CD4-positive, alpha-beta T cell (primary cell): ENCODE measurements at regions not wholly inside any gene's neighbourhood (a gene's known extent, or its start where the extent isn't known, plus 50 kb on each side); places are given as distances from the start of the nearest gene placed in this dataset.
"Not testable (repeated sequence)": the region's sequence is repeated elsewhere in the genome, so short reads cannot be mapped to it uniquely, and the experiment has no call there.

Experiments
- ATAC-seq: fragments of 200-7000 bp; cut with Tn5 transposase; one replicate; pipeline ENCODE4 v1.10.0; 2022; ENCODE audit warnings: mild to moderate bottlenecking; ENCODE audit not compliant: poor library complexity
- CTCF ChIA-PET: fragments of 350-600 bp; sonication (Branson Sonifier 250); formaldehyde crosslinking; loops from one replicate; lab custom pipeline; 2021; ENCODE audit warnings: antibody characterized with exemption, inconsistent platforms; lab: Charles Lee
- POLR2A ChIA-PET: fragments of 350-600 bp; sonication (Branson Sonifier 250); formaldehyde crosslinking; loops from one replicate; lab custom pipeline; 2021; ENCODE audit warnings: antibody characterized with exemption, inconsistent platforms; lab: Charles Lee
- DNase-seq, 14 experiments: peaks; one replicate each; pipeline ENCODE4 v3.0.0-alpha.2; 2013 to 2020; ENCODE audit warnings: mixed read lengths in 2 of 14
- H3K27ac ChIP-seq, 2 donors: one replicate each; pipeline versions ENCODE4 v1.5.1 to v1.7.0; 2013; ENCODE audit warnings: low read length in 2 of 2, low read depth in 1 of 2, mild to moderate bottlenecking in 1 of 2
- H3K27me3 ChIP-seq, 2 experiments: 1 replicate in 1 of 2; 2 replicates in 1 of 2; pipeline versions ENCODE4 v1.6.1 to v1.7.0; 2013; ENCODE audit warnings: low read length in 2 of 2, control low read depth in 1 of 2, mild to moderate bottlenecking in 1 of 2, moderate library complexity in 1 of 2; ENCODE audit not compliant: insufficient read depth in 2 of 2, control insufficient read depth in 1 of 2
- H3K36me3 ChIP-seq: one replicate; pipeline ENCODE4 v1.6.1; 2013; ENCODE audit warnings: low read length, control low read depth; ENCODE audit not compliant: insufficient read depth
- H3K4me1 ChIP-seq: one replicate; pipeline ENCODE4 v1.6.1; 2013; ENCODE audit warnings: low read length, control low read depth; ENCODE audit not compliant: insufficient read depth
- H3K4me3 ChIP-seq: one replicate; pipeline ENCODE4 v1.5.1; 2013; ENCODE audit warnings: mild to moderate bottlenecking, low read length, moderate library complexity
- H3K9me3 ChIP-seq, 2 experiments: 1 replicate in 1 of 2; 2 replicates in 1 of 2; pipeline versions ENCODE4 v1.6.1 to v1.7.0; 2013; ENCODE audit warnings: low read length in 2 of 2, mild to moderate bottlenecking in 2 of 2, control low read depth in 1 of 2, moderate library complexity in 1 of 2; ENCODE audit not compliant: control insufficient read depth in 1 of 2, insufficient read depth in 1 of 2
- H3K27ac Mint-ChIP-seq: one replicate; pipeline ENCODE4 v1.8.0; 2020; ENCODE audit warnings: mixed read lengths
- H3K27me3 Mint-ChIP-seq: one replicate; pipeline ENCODE4 v1.8.0; 2021; ENCODE audit warnings: mixed read lengths
- H3K36me3 Mint-ChIP-seq: one replicate; pipeline ENCODE4 v1.8.0; 2021; ENCODE audit warnings: low read depth, mixed read lengths
- H3K4me1 Mint-ChIP-seq: one replicate; pipeline ENCODE4 v1.8.0; 2021; ENCODE audit warnings: low read depth, mixed read lengths
- H3K4me3 Mint-ChIP-seq: one replicate; pipeline ENCODE4 v1.8.0; 2020; ENCODE audit warnings: mild to moderate bottlenecking, mixed read lengths
- H3K9me3 Mint-ChIP-seq: one replicate; pipeline ENCODE4 v1.8.0; 2020; ENCODE audit warnings: mixed read lengths
- intact Hi-C, 2 experiments: fragments of 100-400 bp; cut with DNase I in 1 of 2; cut with micrococcal nuclease in 1 of 2; formaldehyde crosslinking; loops; one replicate each; pipeline versions ENCODE4 v1.15.1 to v1.9.0; 2023 to 2025; cut with DNase I, micrococcal nuclease

DNA sequence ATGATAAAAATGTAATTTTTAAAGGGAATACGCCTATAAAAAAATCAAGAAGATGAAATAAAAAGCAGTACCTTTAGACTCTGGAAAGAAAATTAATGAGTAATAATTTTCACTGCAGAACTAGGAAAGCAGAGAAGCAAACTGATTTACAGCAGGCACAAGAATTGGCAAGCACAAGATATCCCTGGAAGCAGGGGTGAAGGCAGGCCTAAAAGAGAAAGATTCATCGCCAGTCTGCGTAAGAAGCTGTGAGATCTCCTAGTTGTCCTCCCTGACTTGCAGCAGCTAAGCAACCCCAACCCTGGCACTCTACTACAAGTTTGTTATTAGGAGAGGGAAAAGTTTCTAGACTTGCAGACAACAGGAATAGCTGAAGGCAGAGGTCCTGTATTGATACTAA lies 107.7 kb downstream of the PRR15 start:
- ATAC-seq, H3K27me3 ChIP-seq, H3K27me3 Mint-ChIP-seq, H3K9me3 ChIP-seq, H3K4me1 ChIP-seq, DNase-seq, H3K4me1 Mint-ChIP-seq, intact Hi-C loops, H3K36me3 ChIP-seq, H3K27ac ChIP-seq, H3K9me3 Mint-ChIP-seq, CTCF ChIA-PET, POLR2A ChIA-PET, H3K4me3 ChIP-seq, H3K4me3 Mint-ChIP-seq, H3K36me3 Mint-ChIP-seq, H3K27ac Mint-ChIP-seq: not testable (repeated sequence)

DNA sequence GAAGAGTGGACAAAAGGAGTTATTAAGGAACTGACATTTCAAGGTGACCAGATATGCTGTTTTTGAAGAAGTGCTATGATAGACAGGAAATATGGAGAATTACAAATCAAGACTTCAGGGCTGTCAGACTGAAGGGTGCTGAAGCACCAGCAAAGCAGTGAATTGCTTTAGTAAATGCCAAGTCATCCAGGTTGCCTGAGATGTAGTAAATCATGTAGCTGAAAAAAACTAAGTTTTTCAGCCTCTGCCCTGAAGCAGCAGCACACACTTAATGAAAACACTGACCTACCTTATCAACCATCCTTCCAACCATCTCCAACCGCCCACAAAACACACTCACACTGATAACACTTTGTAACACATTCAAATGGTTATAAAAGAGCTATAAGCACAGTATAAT lies 110.0 kb downstream of the PRR15 start:
- H3K36me3 ChIP-seq, ATAC-seq, POLR2A ChIA-PET, H3K4me3 Mint-ChIP-seq, H3K4me1 ChIP-seq, H3K4me1 Mint-ChIP-seq, H3K27ac Mint-ChIP-seq, H3K9me3 Mint-ChIP-seq, H3K27me3 ChIP-seq, H3K36me3 Mint-ChIP-seq, intact Hi-C loops, H3K27me3 Mint-ChIP-seq, H3K27ac ChIP-seq, CTCF ChIA-PET, DNase-seq, H3K4me3 ChIP-seq, H3K9me3 ChIP-seq: not testable (repeated sequence)

DNA sequence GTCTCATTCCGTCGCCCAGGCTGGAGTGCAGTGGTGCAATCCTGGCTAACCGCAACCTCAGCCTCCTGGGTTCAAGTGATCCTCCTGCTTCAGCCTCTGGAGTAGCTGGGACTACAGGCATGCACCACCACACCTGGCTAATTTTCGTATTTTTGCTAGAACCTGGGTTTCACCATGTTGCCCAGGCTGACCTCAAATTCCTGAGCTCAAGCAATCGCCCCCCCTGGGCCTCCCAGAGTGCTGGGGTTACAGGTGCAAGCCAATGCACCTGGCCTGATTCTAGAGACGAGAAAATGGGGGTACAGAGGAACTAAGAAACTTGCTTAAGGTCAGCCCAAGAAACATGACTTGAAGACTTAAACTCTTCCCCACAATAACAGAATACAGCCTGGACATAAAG lies 111.0 kb downstream of the PRR15 start:
- DNase-seq, POLR2A ChIA-PET, ATAC-seq, H3K27ac Mint-ChIP-seq, H3K4me3 ChIP-seq, H3K36me3 Mint-ChIP-seq, H3K27me3 ChIP-seq, CTCF ChIA-PET, H3K27me3 Mint-ChIP-seq, H3K4me1 Mint-ChIP-seq, H3K36me3 ChIP-seq, H3K9me3 ChIP-seq, H3K4me3 Mint-ChIP-seq, H3K9me3 Mint-ChIP-seq, H3K27ac ChIP-seq, H3K4me1 ChIP-seq, intact Hi-C loops: not testable (repeated sequence)

DNA sequence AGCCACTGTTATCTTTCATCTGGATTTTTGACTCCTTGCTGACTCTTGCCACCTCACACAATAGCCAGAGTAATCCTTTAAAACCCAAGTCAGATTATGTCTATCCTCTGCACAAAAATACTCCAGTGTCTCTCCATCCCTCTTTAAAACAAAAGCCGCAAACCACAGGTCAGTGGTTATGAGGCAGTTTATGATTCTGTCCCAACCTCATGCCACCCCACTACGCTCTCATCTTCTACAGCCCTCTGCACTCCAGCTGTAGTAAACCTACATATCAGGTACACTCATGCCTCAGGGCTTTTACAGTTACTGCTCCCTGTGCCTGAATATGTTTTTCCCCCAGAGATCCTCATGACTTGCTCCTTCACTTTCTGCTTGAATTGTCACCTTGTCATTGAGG lies 113.6 kb downstream of the PRR15 start:
- H3K4me1 Mint-ChIP-seq, CTCF ChIA-PET, H3K4me1 ChIP-seq, ATAC-seq, DNase-seq, POLR2A ChIA-PET, H3K9me3 Mint-ChIP-seq, H3K27ac ChIP-seq, H3K4me3 Mint-ChIP-seq, H3K36me3 Mint-ChIP-seq, H3K27me3 ChIP-seq, H3K9me3 ChIP-seq, H3K27ac Mint-ChIP-seq, H3K4me3 ChIP-seq, H3K27me3 Mint-ChIP-seq, intact Hi-C loops, H3K36me3 ChIP-seq: not testable (repeated sequence)

DNA sequence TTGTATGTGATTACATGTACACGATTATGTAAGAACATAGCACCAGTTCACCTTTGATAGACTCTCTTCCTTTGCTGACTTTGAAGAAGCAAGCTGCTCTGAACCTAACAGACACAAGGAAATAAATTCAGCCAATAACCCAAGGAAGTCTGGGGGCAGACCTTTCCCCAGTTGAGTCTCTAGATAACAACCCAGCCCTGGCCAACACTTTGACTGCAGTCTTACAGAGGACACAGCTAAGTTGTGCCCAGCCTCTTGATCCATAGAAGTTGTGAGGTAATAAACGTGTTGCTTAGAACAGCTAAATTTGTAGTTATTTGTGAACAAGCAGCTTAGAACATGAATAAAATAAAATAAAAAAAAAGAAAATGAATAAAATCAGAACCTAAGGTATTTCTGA lies 116.3 kb downstream of the PRR15 start:
- H3K36me3 ChIP-seq, CTCF ChIA-PET, H3K4me1 ChIP-seq, H3K27ac ChIP-seq, H3K27ac Mint-ChIP-seq, H3K9me3 Mint-ChIP-seq, POLR2A ChIA-PET, H3K36me3 Mint-ChIP-seq, H3K4me1 Mint-ChIP-seq, H3K27me3 ChIP-seq, H3K4me3 Mint-ChIP-seq, H3K27me3 Mint-ChIP-seq, intact Hi-C loops, H3K4me3 ChIP-seq, H3K9me3 ChIP-seq, ATAC-seq, DNase-seq: not testable (repeated sequence)

DNA sequence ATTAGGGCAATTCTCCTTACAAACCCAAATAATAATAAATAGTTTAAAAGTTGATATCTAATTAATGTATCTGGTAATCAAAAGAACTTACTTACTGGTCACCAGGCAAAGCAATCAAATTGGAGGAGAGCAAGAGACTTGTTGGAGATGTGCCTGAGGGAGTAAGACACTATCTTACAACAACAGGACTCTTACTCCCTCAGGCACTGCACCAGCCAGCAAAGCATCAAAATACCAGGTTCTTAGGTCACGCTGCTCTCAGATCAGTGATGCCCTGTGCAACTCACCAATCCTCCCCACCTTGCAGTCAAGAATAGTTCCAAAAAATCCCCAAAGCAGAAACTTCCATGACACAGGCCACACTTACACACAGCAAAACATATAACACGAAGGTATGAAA lies 117.0 kb downstream of the PRR15 start:
- POLR2A ChIA-PET, H3K27me3 ChIP-seq, H3K9me3 Mint-ChIP-seq, CTCF ChIA-PET, H3K4me3 ChIP-seq, H3K36me3 ChIP-seq, H3K4me3 Mint-ChIP-seq, ATAC-seq, DNase-seq, H3K9me3 ChIP-seq, H3K27ac Mint-ChIP-seq, H3K36me3 Mint-ChIP-seq, H3K27ac ChIP-seq, H3K4me1 Mint-ChIP-seq, intact Hi-C loops, H3K4me1 ChIP-seq, H3K27me3 Mint-ChIP-seq: not testable (repeated sequence)

DNA sequence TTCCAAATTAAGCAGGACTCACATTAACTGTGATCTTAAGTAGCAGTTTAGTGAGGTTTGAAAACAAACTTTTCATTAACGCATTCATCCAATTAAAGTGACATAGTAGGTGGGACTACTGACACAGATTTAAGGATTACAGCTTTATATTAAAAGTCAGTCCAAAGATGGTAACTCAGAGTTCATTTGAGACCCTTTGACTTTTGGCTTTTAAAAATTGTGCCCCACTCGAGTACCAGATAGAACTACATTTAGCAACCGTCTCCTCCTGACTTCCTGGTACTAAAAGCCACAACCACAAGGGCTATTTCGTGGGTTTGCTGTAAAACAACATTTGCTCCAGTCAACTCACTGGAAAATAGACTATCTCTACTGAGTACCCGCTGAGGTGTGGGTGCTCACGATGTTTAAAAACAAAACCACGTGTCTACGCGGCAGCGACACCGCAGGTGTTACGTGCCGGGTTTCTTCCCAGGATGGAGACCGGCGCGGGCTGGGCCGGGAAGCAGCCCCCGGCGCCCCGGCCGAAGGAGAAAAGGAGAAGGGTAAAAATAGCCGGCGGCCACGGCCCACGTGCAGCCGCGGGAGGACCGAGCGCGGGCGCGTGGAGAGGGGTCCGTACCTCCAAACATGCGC lies 120.6 kb downstream of the PRR15 start:
- Mint-ChIP-seq H3K27me3 (peaks cover 19% of the 10 kb centered on the region), H3K4me3 (peak overlapping the region; percentile 95), H3K27ac (peak overlapping the region; percentile 76)
- H3K27me3 ChIP-seq, H3K9me3 ChIP-seq, CTCF ChIA-PET, H3K4me1 ChIP-seq, POLR2A ChIA-PET, H3K36me3 ChIP-seq, intact Hi-C loops, H3K36me3 Mint-ChIP-seq, H3K9me3 Mint-ChIP-seq, H3K27ac ChIP-seq, H3K4me1 Mint-ChIP-seq: not testable (repeated sequence)
- ATAC-seq (peak; percentile 32), DNase-seq (peak in 2 of 14 experiments; percentile 0 to 3)
- peak overlapping the region; percentile 28 for H3K4me3 ChIP-seq
